DMS 273 treated with DMSO at 0.1 percent for 48 hours (cell line): ENCODE measurements at regions not wholly inside any gene's neighbourhood (a gene's known extent, or its start where the extent isn't known, plus 50 kb on each side); places are given as distances from the start of the nearest gene placed in this dataset.

Experiments
- DNase-seq: peaks from one replicate; lab custom pipeline; 2025; lab: John Stamatoyannopoulos, UW

DNA sequence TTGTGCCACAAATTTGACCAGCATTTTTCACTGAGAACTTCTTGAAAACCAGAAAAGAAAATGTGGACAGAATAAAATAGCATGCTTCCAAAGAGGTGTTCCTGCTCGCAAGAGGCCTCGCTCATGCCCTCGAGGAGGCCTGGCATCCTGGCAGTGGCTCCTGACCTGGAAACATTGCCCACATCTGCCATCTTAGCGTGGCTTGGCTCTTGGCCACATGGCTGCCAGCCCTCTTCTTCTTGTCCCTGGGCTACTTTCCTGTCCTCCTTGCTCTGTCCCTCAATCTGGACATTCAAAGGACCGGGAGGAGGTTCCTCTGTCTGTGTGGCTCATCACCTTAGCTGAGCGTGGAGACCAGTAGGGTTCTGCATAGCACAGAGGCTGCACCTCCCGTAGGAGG lies 131.6 kb upstream of the TMEM72 start:
- no peak for DNase-seq

DNA sequence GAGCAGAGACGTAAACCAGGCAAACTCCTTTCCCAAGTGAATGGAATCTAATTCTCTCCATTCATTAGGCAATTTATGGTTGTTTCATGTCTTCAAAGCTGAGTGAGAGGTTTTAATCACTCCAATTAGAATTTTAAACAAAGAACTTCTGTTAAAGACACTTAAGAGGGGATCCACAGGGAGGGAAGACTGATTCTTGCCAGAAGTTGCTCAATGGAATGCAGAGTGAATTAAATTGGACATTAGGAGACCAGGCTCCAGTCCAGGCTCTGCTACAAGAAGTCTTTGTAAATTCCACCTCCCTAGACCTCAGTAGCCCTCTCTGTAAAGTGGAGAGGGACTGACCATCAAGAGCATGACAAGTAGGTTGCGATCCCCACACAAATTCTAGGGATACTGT lies 130.7 kb upstream of the TMEM72 start:
- DNase-seq: no peak

DNA sequence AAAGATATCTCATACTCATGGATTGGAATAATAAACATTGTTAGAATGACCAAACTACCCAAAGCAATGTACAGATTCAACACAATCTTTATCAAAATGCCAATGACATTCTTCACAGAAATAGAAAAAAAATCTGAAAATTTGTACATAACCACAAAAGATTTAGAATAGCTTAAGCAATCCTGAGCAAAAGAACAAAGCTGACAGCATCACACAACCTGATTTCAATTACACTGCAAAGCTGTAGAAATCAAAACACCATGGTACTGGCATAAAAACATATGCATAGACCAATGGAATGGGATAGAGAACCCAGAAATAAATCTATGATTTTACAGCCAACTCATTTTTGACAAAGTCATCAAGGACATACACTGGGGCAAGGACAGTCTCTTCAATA lies 130.0 kb upstream of the TMEM72 start:
- no peak for DNase-seq

DNA sequence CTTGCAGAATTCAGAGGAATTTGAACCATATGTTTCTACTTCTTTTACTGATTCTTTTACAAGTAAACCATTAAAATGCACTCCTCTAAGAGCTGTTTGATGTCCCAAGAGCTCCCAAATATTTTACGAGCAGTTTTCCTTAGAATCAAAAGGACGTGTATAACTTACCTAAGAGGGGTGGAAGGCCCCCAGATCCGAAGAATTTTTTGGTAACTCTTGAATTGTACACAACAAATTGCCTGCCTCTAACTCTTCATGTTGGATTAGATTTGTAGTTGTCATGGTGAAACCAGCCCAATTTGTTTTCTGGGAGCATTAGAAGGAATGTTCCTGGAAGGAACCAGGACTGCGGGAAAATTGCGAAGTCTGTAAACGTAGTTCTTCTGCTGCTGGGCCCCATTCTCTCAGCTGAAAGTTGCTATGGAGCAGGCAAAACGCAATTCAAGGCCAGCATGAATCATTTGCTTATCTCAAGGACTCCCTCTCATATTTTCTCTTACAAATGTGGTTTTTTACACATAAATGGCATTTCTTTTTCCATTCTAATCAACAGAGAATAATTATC lies 124.8 kb upstream of the TMEM72 start:
- no peak for DNase-seq

DNA sequence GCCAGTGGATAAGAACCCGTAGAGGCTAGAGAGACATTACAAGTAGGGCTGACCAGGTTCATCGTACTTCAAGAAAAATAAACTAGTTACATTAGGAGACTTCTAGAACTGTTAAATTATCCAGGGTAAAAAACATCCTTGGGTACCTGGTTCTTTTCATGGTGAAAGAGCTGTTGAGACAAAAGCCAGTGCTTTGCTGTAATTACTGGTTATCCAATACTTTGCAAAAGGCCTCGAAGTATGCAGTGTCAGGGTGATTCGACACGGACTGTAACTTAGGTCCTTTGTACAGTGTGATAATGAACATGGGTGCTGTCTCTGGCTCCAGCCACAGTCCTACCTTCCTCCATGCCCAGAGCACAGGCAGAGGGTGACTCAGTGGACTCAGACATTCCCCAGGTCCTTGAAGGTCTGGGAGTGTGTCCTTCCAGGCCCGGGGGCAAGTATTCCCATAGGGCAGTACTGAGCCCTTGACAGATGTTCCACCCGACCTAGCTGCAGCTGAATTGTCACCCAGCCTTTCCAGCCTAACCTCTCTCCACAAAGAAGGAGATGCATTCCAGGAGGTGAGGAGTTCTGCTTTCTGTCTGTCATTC lies 123.6 kb upstream of the TMEM72 start:
- no peak for DNase-seq

DNA sequence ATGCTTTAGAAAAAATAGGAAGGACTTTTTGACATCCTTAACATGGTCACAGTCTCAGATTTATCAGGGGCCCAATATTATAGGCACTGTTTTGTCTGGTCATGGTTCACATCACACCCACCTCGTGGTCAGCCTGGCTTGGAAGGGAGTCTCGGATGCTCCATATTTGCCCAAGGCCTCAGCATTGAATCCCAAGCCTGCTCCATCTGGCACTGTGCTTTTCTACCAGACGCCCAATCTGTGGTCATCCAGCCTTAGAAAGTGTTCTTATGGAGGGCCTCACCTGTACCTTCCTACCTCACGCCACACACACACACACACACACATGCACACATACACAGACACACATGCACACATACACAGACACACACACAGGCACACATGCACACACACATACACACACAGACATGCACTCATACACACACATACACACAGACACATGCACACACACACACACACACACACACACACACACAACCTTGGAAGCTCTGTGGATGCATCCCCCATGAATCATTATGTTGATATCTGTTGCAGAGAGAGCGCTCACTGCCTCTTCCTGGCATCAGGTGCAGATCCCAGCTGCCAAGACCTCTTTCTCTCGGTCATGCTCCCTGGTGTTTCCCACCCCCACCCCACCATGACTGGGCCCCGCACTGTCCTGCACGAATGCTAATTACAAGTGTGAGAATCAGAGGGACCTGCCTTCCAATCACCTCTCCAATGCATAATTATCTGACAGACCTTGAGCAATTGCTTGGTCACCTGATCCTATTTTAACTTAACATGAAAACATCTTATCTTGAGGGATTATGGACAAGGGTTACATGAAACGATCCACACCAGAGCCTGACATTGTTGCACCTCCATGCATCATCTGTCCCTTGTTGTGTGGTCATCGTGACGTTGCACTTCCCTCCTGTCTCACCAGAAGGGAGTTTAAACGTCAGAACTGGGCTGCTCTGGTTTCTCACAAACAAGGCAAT lies 122.7 kb upstream of the TMEM72 start:
- DNase-seq: no peak

DNA sequence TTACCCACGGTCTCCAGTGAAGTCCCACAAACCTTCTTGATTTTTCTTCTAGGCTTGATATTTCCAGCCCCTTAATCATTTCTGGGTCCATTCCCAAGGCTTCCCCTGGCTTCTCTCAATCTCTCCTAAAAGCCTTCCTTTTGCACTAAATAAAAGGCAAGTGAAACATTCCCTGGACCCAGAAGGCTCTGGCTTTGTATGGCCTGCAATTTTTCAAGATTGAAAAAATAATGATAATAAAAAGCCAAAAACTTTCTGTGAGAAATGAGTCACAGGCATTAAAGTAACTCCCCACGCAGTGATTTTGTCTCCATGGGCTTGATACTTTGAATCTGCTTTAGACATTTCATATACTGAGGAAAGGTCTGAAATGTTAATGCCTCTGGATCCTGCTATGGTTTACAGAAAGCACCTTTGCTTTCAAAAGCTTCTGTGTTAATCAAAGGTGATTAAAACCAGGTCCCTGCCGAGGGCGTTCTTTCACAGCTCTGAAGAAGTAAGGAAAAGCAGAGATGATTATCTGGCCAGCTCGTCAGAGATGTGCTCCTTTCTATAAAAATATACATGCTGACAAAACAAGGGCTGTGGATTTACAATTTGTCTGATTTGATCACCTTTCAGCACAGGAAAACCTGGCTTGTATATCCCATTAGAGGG lies 118.9 kb upstream of the TMEM72 start:
- DNase-seq: no peak

DNA sequence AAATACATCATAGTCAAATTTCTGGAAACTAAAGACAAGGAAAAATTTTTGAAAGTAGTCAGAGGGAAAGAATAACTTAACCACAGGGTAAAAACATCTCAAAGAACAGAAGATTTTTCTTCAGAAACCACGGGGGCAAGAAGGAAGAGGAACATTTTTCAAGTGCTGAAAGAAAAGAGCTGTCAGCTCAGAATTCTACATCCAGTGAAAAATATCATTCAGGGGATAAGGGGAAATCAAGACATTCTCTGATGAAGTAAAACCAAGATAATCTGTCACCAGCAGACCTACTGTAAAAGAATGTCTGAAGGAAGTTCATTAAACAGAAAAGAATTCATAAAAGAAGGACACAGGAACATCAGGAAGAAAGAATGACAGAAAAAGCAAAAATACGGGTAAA lies 111.2 kb upstream of the TMEM72 start:
- no peak for DNase-seq

DNA sequence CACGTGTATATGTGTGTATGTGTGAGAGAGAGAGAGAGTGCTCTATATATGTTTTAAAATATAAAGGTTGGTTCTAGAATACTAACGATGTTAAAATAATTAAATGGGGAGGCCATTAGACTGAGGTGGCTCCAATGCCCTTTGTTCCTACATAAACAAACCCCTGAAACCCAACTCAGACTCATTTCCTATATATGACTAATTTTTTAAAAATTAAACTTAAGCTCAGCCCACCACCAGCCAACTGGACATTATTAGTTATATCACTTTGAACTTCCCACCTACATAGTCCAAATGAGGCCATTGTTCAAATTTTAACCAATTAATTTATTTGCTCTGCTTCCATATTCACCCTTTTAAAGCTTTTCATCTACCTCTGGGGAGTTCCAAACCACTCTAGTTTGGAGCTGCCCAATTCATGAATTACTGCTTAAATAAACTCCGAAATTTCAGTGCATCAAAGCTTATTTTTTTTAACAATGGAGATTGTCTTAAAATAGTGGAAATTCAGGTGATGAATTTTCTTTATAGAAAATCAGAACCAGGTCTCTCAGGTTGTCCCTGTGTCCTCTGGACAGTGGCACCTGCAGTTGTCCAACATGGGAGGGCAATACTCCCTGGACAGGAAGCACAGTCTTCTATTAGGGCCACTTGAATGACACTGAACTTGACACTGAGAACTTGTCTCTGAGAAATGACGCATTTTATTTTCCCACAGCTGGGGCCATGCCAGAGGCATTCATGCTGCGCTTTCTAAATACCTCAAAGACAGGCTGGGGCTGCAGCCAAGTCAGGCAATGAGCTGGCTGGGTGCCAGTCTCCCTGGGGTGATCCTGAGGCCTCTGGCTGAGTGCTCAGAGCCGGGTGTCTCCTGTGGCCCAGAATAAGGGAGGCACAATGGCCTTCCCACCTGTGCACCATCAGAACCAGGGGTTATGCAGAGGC lies 109.5 kb upstream of the TMEM72 start:
- DNase-seq: no peak

DNA sequence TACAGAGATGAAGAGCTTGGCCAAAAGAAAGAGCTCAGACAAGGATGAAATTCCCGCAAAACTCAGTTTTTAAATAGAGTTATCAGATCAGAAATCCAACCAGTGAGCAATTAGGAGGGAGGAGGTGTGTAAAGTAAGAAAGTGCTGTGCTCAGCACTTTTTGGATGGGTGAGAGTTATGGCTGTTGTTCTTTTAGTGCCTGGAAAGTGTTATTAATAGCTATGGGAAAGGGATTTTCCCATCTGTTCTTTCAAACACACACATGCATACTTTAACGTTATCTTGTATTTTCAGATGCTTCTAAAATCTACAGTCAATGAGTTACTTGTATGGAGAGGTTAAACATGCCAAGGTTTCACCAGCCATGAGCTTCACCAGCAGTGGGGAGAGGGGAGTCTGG lies 107.3 kb upstream of the TMEM72 start:
- DNase-seq: no peak

DNA sequence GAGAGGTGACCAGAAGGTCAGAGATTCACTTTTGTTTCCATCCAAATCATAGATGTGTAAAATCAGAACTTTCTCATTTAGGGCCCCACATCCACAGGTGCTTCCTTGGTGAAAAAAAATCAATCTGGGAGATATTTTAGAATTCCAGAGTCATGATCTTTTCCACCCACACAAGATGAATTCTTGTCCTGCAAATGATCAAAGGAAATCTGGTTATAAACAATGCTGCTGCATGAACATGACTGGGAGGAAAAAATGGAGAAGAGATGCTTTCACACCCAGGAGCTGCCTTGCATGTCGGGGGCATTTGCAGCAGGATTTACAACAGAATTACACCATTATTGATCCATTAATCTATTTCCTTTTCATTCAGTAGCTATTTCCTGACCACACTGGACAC lies 106.5 kb upstream of the TMEM72 start:
- no peak for DNase-seq

DNA sequence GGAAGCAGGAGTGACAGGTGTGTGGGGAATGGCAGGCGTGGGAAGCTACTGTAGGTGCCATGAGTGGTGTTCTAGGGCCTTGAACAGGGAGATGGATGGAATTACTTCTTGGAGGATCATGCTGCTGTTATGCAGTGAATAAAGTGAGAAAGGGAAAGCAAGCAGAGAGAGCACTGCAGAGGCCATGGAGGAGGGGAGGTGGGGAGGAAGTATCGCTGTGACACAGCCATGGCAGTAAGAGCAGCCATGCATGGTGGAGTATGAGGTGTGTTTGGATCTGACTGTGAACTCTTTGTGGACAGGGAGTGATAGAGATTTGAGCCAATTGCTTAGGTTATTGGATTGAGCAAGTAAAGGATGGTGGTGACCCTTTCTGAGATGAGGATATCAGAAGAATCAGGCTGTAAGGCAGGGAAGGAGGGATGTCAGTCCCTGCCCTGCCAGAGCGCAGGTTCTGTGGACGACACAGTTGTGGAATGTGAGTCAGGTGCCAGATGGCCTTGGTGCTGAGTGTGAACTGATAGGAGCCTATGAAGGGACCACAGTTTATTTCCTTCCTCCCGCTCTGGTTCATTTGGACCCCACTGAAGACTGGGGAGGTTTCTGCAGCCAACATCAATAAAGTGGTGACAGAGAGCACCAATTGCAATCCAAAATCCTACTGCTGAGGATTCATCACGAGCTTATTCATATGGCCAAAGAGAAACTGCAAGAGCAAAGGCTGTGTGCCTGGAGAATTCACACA lies 105.5 kb upstream of the TMEM72 start:
- DNase-seq: no peak

DNA sequence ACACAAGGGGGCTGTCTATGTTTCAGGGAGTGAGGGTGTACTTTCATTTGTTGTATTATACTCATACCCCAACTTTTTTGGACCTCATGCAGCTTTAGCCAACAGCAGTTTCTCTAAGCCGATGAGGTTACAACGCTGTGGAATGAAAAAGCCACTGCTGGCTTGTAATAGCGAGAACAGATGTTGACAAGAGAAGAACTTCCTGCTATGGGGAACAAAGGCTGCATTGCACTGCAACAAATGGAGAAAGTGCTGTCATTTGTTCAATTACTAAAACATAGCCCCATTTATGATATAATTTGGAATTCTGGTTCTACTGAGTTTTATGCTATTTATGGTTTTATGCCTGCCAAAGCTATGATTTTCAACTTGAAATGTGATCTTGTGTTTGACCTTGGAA lies 104.2 kb upstream of the TMEM72 start:
- no peak for DNase-seq

DNA sequence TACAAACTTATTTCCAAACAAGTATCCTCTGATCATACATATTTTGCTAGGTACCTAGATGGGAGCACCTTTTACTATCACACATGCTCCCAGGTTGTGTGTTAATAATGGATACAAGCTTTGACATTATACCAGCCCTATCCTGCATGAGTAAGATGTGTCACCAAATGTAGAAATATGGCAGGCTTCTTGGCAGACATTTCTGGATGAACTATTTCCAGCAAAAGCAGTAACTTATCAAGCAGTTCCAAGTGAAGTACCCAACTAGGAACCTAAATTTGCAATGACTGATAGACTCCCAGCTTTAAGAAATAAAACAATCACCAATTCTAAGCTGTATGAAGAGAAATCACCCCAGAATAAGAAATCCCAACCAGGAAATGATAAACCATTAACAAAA lies 103.7 kb upstream of the TMEM72 start:
- DNase-seq: no peak

DNA sequence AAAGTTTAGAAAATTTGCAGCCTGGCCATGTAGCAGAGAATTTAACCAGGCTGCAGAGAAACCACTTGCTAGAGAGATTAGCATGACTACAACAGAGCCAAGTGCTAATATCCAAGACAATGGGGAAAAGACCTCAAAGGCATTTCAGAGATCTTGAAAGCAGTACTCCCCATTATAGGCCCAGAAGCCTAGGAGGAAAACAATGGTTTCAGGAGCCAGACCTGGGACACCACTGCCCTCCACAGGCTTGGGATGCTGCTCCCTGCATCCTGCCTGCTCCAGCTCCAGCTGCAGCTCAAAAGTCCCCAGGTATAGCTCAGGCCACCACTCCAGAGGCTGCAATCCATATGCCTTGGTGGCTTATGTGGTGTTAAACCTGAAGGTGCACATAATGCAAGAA lies 101.5 kb upstream of the TMEM72 start:
- no peak for DNase-seq

DNA sequence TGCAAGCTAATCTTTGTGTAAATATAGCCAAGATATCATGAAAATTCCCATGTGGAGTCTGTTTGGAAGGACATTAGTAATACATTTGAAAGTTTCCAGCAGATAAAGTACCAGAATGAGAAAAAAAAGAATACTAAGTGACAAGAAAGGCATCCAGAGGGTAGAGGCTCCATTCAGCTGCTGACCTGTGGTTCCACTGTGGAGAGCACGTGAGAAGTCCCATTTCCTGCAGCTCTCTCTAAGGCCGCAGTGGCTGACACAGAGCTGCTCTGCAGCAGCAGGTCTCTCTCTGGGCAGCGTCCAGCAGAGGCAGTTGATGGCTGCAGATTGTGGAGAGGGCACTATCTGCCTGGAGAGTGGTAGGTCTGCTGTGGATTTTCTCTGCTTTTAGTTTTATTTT lies 100.1 kb upstream of the TMEM72 start:
- no peak for DNase-seq

DNA sequence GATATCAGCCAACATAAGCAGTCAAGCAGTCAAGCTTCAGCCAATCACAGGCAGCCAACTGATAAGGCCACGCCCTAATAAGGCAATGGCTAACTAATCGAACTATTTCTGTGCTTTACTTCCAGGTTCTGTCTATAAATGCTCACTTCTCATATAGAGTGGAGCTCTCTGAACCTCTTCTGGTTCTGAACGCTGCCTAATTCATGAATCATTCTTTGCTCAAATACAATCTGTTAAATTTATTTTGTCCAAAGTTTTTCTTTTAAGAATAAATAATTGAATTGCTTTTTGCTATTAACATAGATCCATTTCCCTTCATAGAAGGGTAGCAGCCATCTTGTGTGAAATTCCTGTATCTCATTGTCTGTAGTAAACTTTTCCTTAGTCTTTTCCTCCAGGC lies 97.9 kb upstream of the TMEM72 start:
- no peak for DNase-seq

DNA sequence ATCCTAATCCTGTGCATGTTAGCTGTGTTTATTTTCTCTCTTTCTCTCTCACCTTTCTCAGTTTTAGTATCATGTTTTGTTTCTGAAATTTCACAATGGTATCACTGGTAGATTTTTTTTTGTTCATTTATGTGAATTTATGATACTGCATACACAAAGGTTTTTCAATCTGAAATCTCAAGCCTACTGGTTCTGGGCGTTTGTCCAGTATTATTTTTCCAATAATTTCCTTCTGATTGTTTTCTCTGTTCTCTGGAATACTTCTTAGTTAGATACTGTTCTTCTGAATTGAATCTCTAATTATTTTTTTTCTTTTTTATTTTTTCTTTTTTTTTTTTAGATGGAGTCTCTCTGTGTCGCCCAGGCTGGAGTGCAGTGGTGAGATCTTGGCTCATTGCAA lies 96.2 kb upstream of the TMEM72 start:
- no peak for DNase-seq

DNA sequence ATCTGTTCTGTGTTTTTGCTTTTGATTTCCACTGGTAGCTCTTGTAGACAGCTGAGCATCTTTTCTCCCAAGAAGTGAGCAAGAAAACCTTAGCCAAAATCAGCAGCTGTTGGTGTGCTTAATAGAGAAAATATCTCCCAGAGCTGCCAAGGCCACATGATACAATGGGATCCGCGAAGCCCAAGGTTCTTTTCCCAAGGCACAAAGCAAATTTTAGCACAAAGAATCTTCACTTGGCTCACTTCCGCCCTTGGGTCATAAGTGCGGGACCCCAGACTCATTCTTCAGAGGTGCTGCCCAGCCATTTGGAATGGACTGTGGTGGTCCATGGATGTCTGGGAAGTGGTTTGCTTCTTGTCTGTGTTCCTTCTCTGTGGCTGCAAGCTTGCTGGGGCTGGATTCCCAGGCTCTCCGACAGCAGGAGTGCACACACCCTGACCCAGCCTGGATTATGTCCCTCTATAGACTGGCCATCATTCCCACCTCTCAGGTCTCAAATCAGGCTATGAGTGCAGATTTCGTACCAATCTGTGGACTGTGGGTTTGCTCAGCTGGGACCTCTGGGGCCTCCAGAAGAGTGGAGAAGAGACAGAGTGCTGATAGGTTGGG lies 93.0 kb upstream of the TMEM72 start:
- DNase-seq: no peak

DNA sequence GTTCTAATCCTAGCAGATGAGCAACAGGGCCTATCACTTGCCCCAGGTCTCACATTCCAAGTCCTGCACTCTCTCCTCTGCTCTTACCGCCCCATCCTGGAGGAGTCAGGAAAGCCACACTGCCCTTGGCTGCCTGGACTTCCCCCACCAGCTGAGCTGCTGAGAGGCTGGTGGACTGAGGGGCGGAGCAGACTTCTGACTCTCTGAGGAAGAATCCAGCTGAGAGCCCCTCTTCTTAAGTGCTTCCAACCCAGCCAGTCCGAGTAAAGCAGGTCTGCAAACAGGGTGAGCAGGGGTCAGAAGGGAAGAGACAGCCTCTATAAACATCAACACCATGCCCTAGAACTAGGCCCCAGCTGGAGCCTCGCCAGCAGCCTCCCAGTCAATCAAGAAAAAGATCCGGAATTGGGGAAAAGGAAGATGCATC lies 92.4 kb upstream of the TMEM72 start:
- DNase-seq: no peak
